HG03103 (cell line): ENCODE measurements at regions not wholly inside any gene's neighbourhood (a gene's known extent, or its start where the extent isn't known, plus 50 kb on each side); places are given as distances from the start of the nearest gene placed in this dataset.
"Not testable (repeated sequence)": the region's sequence is repeated elsewhere in the genome, so short reads cannot be mapped to it uniquely, and the experiment has no call there.

Source experiments
- ATAC-seq: cut with Tn5 transposase; IDR thresholded peaks from one replicate; pipeline ENCODE4 v1.9.1; 2021; ENCODE audit warnings: low read depth; ENCODE audit not compliant: unreplicated experiment

- no peak for ATAC-seq
These were observed 114.2 kb upstream of the LY86 start for GRCh38 chr6:6474170-6474920.

GRCh38 chr6:6479785-6480184 is 108.7 kb upstream of the LY86 start:
- no peak for ATAC-seq

DNA sequence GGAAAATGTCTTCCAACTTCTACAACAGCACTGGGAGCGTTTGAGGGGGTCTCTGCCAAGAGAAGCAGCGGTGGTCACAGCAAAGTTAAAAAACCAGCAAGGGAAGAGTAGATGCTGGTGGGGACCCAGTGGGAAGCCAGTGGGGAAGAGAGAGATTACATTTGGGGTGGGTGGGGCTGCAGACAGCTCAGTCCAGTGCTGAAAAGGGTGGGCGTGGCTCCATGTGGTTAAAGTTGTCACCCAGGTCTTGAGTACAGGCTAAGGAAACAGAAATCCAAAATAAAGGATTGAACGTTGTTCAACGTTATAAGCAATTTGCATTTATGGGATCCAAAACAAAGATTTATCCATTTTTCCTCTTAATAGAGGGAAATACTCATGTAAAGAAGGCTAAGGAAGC is 106.3 kb upstream of the LY86 start:
- no peak for ATAC-seq

DNA sequence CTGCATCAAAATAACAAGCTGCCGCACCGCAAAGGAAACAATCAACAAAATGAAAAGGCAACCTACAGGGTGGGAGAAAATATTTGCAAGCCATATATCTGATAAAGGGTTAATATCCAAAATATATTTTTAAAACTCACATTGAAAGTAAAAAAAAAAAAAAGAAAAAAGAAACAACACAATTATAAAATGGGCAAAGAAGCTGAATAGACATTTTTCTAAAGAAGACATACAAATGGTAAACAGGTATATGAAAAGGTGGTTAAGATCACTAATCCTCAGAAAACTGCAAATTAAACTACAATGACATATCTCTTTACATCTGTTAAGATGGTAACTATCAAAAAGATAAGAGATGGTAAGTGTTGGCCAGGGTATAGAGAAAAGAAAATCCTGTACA is 105.4 kb upstream of the LY86 start:
- ATAC-seq, result no peak

DNA sequence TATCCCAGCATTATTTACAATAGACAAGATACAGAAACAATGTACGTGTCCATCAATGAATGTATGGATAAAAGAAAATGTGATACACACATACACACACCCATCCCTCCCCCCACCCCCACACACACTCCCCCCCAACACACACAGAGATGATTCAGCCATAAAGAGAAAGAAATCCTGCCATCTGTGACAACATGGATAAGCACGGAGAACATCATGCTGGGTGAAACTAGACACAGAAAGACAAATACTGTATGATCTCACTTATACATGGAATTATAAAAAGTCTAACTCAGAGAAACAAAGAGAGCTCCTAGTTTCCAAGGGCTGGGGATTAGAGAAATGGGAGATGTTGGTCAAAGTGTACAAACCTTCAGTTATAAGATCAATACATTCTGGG is 104.8 kb upstream of the LY86 start:
- ATAC-seq, result no peak

DNA sequence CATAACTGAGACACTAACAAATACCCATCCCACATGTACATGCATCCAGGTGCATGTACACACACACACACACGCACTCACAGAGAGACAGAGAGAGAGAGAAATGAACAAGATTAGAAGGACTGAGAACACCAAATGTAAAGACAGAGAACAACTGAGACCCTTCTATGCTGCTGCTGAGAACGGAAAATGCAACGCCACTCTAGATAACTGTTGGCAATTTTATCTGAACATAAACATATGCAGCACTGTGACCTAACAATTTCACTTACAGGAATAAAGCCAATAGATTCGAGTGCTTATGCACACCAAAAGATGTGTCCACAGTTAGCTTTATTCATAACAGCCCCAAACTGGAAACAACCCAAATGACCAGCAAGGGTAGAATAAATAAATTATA is 103.8 kb upstream of the LY86 start:
- no peak for ATAC-seq

DNA sequence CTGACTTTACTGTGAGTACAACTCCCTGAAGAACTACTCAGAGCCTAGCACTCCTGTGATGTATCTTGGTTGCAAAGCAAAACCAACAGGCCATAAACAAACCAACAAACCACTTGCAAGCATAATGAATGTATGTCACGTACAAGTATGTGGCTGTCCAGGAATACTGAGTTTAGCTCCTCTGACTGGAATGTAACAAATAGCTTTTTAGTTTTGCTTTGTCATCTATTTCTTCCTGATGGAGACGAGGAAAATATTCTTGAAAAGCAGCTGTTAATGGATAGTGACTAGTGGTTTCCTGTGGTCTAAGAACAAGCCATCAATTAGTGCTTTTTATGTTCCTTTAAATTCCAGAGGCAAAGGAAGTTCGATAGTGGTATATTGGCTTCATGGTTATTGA is 101.9 kb upstream of the LY86 start:
- no peak for ATAC-seq

DNA sequence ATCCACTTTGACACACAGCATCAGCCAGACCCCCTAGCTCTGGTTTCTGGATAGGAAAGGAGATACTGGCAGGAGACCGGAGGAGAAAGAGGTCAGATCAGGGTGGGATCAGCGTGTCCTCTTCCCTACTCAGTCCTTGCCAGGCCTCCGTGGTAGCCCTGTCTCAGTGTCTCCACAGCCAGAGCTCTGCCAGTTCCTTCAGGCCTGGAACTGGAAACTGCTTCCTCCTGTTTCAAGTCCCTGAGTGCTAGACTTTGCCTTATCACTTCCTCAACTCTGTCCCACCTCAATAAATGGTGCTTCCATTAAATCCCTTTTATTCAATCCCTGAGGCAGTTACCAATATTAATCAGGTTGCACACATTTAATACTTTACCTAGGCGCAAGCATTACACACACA is 96.8 kb upstream of the LY86 start:
- no peak for ATAC-seq

DNA sequence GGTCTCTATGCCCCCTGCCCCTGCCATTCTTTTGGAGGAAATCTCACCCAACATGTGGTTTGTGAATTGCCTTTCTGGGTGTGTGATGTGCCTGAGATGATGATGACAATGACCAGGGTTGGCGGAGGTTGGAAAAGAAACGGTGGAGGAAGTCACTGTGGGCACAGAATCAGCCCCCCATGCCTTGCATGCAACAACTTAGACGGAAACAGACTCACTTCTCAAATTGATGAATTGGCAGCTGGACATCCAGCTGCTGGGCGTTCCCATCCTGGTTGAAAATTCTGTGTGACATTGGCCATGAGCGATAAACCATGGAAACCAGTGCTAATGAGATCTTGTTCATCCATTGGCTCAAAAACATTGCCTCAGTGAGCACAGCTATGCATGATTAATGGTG is 95.8 kb upstream of the LY86 start:
- no peak for ATAC-seq

GRCh38 chr6:6494139-6494538 is 94.4 kb upstream of the LY86 start:
- ATAC-seq, result not testable (repeated sequence)

DNA sequence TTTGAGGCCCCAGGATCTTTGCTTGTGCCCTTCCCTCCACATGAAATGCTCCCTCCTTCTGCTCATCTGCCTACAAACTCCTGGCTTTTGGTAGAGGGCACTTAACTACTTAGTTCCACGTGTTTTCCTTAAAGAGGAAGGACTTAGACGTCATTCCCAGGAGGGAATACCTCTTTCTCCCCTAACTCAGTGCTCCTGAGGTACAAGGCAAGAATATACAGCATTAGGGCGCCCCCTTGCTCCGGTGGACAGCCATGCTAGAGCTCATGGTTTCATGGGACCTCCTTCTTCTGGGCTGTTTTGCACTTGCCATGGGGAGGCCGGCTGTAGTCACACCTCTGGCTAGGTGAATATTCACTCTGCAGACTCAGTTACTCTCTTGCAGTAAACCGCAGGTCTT is 93.8 kb upstream of the LY86 start:
- ATAC-seq, result no peak

- ATAC-seq, result no peak
These were observed 92.7 kb upstream of the LY86 start for GRCh38 chr6:6495851-6496250.

DNA sequence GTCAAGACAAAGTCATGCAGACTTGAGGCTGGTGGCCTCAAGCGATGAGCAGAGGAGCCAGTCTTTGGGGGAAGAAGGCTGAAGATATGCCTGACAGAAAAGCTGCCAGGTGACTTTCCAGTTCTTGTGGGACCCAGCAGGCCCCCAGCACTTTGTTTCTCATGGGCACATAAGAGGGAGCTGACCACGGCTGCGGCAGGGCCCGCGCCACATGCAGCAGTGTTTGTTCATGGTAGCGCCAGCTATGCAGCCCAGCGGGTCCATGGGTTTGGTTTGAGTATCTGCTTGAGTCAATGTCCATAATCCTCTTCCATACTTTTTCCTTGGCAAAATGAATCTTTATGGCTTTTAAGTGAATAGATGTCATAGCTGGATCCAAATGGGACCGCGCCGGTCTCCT is 91.0 kb upstream of the LY86 start:
- ATAC-seq, result no peak

- ATAC-seq, result no peak
These were observed 90.5 kb upstream of the LY86 start for GRCh38 chr6:6497976-6498375.

GRCh38 chr6:6503191-6503590 is 85.3 kb upstream of the LY86 start:
- no peak for ATAC-seq

DNA sequence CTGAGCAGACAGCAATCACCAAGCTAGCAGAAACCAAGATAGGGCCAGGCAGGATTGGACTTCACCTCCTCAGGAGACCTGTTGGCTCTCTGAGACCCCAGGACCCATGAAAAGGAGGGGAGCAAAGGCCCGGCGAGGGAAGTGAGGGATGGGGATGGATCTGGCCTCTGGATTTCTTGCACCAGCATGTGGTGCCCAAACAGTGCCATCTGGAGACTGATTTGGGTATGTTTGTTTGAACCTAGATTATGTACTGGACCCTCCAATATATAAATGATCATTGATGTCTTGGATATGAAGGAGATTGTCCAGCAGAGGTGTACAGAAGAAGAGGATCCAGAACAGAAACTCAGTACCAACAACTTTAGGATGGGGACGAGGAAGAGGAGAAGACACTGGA is 83.4 kb upstream of the LY86 start:
- ATAC-seq, result no peak

GRCh38 chr6:6508643-6509042 is 79.9 kb upstream of the LY86 start:
- no peak for ATAC-seq

DNA sequence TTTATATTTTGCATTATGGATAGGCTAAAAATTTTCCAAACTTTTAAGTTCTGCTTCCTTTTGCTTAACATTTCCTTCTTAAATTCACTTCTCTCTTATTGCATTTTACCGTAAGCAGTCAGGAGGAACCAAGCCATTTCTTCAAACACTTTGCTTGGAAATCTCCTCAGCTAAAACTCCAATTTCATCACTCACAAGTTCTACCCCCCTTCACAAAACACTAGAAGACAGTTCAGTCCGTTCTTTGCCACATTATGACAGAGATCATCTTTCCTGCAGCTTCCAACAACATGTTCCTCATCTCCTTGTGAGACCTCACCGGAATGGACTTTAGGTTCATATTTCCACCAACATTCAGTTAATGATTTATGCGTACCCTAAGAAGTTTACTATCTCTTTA is 79.2 kb upstream of the LY86 start:
- ATAC-seq, result no peak

- ATAC-seq, result no peak
These were observed 75.8 kb upstream of the LY86 start for GRCh38 chr6:6512711-6513110.

DNA sequence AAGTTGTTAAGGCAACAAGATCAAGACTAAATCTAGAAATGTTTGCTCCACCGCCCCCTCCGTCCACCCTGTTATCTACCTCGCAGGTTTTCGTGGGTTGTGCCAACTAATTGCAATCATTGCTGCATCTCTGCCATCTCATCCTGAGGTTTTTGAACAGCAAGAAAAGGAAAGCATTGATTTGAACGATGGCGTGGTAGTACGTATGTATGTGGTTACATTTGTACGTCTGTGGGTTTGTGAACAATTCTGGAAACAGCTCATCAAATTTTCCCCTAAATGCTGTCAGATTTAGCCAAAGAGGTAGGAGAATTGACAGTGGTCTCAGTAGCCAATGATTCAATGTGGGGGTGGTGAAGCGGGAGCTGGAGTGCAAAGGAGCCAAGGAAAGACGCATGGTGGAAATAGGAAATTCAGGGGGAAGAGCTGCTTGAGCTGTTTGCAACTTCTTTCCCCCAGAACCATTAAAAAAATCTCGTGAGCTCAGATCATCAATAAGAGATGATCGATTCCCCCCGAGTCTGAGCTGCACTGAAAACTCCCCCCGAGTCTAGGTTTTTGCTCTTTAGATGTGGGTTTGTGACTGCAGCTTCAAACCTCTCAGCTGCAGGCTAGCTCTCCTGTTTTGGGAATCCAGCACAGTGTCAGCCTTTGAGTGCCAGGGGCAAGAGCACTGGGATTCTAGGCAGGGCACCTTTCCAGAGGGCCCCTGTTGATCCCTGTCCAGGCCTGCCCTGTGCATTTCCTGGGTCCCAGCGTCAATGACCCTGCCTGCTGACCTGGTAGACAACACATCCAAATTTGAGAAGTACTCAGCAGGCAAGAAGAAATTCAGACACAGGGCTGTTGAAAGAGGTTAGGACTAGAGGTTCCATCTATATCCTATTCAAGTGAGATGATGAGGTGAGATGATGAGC is 72.6 kb upstream of the LY86 start:
- ATAC-seq, result no peak

GRCh38 chr6:6516666-6517458 is 71.7 kb upstream of the LY86 start:
- no peak for ATAC-seq
